Heart left ventricle (tissue), 13 donors: ENCODE measurements at regions not wholly inside any gene's neighbourhood (a gene's known extent, or its start where the extent isn't known, plus 50 kb on each side); places are given as distances from the start of the nearest gene placed in this dataset.
"Not testable (repeated sequence)": the region's sequence is repeated elsewhere in the genome, so short reads cannot be mapped to it uniquely, and the experiment has no call there.

Experiments
- CTCF ChIP-seq, 12 donors: fragments of 200-600 bp; sonication (generic) in 4 of 12; IDR thresholded peaks; one replicate each; pipeline versions ENCODE4 v1.5.0 to v1.8.0; 2018 to 2022; ENCODE audit warnings: antibody characterized with exemption in 12 of 12, mild to moderate bottlenecking in 5 of 12
- POLR2A ChIP-seq, 2 donors: fragments of 450-650 bp; IDR thresholded peaks; one replicate each; pipeline ENCODE4 v1.6.1; 2017; ENCODE audit warnings: antibody characterized with exemption in 2 of 2, mild to moderate bottlenecking in 2 of 2, moderate library complexity in 2 of 2
- donor health status: ischemic (EF 13 %, LVEDD 7.1; RV severe dilation, severe dysfunction).
- donor health status: DM: no; HTN: yes; CAD: no.
- donor health status: DM: no; HTN: no; CAD: no.
- donor health status: ischemic (EF 25% LVEDD 6.9; RV normal size, moderate dysfunction).
- donor health status: ischemic (EF 25% LVEDD 5.7; RV mildly dilated, moderate dysfunction).
- donor health status: ischemic (EF 35%, LVEDD 5.7; RV mildly dilated, moderate dysfunction).
- donor health status: nonischemic (EF 11% LVEDD 7.7; RV severe dilation, severe dysfunction).
- donor health status: DM: yes; HTN: yes; CAD: no.
- donor health status: PGD.
- donor health status: ischemic (EF 29% LVEDD 5.4; RV normal size, mild dysfunction).
- donor health status: nonischemic (EF 23%, LVEDD 6.1; RV moderate dilation, normal function).

DNA sequence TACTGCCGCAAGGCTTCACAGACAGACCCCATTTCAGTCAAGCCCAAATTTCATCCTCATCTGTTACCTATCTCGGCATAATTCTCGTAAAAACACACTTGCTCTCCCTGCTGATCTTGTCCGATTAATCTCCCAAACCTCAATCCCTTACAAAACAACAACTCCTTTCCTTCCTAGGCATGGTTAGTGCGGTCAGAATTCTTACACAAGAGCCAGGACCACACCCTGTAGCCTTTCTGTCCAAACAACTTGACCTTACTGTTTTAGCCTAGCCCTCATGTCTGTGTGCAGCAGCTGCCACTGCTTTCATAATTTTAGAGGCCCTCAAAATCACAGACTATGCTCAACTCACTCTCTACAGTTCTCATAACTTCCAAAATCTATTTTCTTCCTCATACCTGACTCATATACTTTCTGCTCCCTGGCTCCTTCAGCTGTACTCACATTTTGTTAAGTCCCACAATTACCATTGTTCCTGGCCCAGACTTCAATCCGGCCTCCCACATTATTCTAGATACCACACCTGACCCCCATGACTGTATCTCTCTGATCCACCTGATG, 227.5 kb upstream of the DUSP10 start:
- not testable (repeated sequence) for TF ChIP-seq CTCF, POLR2A (IDR thresholded peaks at IDR 0.05)
